GM23338 (cell line): ENCODE measurements at regions not wholly inside any gene's neighbourhood (a gene's known extent, or its start where the extent isn't known, plus 50 kb on each side); places are given as distances from the start of the nearest gene placed in this dataset.

Experiments
- CREB1 ChIP-seq: fragments of 250-450 bp; sonication (Bioruptor Pico); IDR thresholded peaks from 2 replicates; pipeline ENCODE4 v1.5.0; 2020; ENCODE audit warnings: low read depth, mild to moderate bottlenecking, moderate library complexity
- CTCF ChIP-seq, 2 experiments: fragments of 200-600 bp in 1 of 2; sonication (generic) in 1 of 2; conservative IDR thresholded peaks; 2 replicates each; pipeline versions ENCODE4 v1.5.1 to v1.6.1; 2016 to 2017; ENCODE audit warnings: antibody characterized with exemption in 2 of 2, low read depth in 2 of 2, mild to moderate bottlenecking in 2 of 2, moderate library complexity in 1 of 2
- EZH2 ChIP-seq: fragments of 200-600 bp; sonication (generic); IDR thresholded peaks from one replicate; pipeline ENCODE4 v1.8.0; 2017; ENCODE audit warnings: antibody characterized with exemption, mild to moderate bottlenecking, low read depth; ENCODE audit not compliant: unreplicated experiment
- EZH2phosphoT487 ChIP-seq: fragments of 200-600 bp; sonication (generic); IDR thresholded peaks from one replicate; pipeline ENCODE4 v1.8.1; 2018; ENCODE audit warnings: antibody characterized with exemption; ENCODE audit not compliant: unreplicated experiment
- POLR2AphosphoS5 ChIP-seq: IDR thresholded peaks from 2 replicates; pipeline ENCODE4 v1.6.1; 2016; ENCODE audit warnings: antibody characterized with exemption, low read depth
- ZNF114 ChIP-seq: fragments of 250-450 bp; sonication (Bioruptor Pico); IDR thresholded peaks from 2 replicates; pipeline ENCODE4 v1.5.0; 2020; ENCODE audit warnings: mild to moderate bottlenecking, moderate library complexity
- ZNF331 ChIP-seq: fragments of 250-450 bp; sonication (Bioruptor Pico); IDR thresholded peaks from 2 replicates; pipeline ENCODE4 v1.5.0; 2020; ENCODE audit warnings: low read depth, mild to moderate bottlenecking, moderate library complexity
- TF ChIP-seq, protein P1 (sequence below): IDR thresholded peaks from one replicate; pipeline ENCODE4 v1.6.1; 2018; ENCODE audit warnings: antibody characterized with exemption; ENCODE audit not compliant: unreplicated experiment

DNA sequence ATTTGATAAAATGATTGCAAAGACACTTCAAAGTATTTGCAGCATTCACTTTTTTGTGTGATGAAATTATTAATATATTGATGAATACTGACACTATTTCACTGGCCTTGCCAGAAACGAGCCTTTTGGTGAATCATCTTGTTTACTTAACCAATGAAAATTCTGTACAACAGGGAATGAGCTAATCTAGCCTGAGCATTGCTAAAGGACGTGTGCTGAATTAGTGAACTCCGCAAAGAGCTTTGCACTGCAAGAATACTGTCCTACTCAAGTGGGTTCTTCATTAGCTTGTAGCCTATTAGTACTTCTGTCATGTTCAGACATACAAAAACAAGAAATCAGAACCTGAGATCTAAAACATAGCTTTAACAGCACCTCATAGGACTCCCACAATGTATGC, 172.0 kb upstream of the NRSN1 start:
- TF ChIP-seq CTCF (conservative IDR thresholded peaks at IDR 0.05; ENCODE audit: low read depth in 2 of 2): no peak
- TF ChIP-seq, protein P1, sequence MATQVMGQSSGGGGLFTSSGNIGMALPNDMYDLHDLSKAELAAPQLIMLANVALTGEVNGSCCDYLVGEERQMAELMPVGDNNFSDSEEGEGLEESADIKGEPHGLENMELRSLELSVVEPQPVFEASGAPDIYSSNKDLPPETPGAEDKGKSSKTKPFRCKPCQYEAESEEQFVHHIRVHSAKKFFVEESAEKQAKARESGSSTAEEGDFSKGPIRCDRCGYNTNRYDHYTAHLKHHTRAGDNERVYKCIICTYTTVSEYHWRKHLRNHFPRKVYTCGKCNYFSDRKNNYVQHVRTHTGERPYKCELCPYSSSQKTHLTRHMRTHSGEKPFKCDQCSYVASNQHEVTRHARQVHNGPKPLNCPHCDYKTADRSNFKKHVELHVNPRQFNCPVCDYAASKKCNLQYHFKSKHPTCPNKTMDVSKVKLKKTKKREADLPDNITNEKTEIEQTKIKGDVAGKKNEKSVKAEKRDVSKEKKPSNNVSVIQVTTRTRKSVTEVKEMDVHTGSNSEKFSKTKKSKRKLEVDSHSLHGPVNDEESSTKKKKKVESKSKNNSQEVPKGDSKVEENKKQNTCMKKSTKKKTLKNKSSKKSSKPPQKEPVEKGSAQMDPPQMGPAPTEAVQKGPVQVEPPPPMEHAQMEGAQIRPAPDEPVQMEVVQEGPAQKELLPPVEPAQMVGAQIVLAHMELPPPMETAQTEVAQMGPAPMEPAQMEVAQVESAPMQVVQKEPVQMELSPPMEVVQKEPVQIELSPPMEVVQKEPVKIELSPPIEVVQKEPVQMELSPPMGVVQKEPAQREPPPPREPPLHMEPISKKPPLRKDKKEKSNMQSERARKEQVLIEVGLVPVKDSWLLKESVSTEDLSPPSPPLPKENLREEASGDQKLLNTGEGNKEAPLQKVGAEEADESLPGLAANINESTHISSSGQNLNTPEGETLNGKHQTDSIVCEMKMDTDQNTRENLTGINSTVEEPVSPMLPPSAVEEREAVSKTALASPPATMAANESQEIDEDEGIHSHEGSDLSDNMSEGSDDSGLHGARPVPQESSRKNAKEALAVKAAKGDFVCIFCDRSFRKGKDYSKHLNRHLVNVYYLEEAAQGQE: no peak
- no peak for TF ChIP-seq EZH2
- no peak for TF ChIP-seq POLR2AphosphoS5
- TF ChIP-seq ZNF114 (CRISPR knock-in tag): no peak
- TF ChIP-seq EZH2phosphoT487: no peak
- no peak for TF ChIP-seq ZNF331 (CRISPR knock-in tag)
- no peak for TF ChIP-seq CREB1 (CRISPR knock-in tag)
